Neural progenitor cell (in vitro differentiated cells): ENCODE measurements at regions not wholly inside any gene's neighbourhood (a gene's known extent, or its start where the extent isn't known, plus 50 kb on each side); places are given as distances from the start of the nearest gene placed in this dataset.

ENCODE experiments used
- DNase-seq: peaks from one replicate; pipeline ENCODE4 v3.0.0-alpha.2; 2016; ENCODE audit warnings: low spot score
- H2AFZ ChIP-seq: fragments of 200-600 bp; sonication (generic); replicated peaks from 2 replicates; pipeline ENCODE4 v1.6.1; 2016; ENCODE audit warnings: antibody characterized with exemption
- H3F3A ChIP-seq: fragments of 200-600 bp; sonication (generic); 2 replicates; pipeline ENCODE4 v1.6.1; 2016; ENCODE audit warnings: antibody characterized with exemption, low read depth
- H3K27ac ChIP-seq: fragments of 200-600 bp; sonication (generic); 2 replicates; pipeline ENCODE4 v1.5.1; 2016; ENCODE audit warnings: mild to moderate bottlenecking
- H3K27me3 ChIP-seq: fragments of 200-600 bp; sonication (generic); 2 replicates; pipeline ENCODE4 v1.6.1; 2016; ENCODE audit warnings: mild to moderate bottlenecking, moderate library complexity
- H3K36me3 ChIP-seq: fragments of 200-600 bp; sonication (generic); 2 replicates; pipeline ENCODE4 v1.5.1; 2016
- H3K4me1 ChIP-seq: fragments of 200-600 bp; sonication (generic); 2 replicates; pipeline ENCODE4 v1.6.1; 2016; ENCODE audit warnings: mixed run types
- H3K4me2 ChIP-seq: fragments of 200-600 bp; sonication (generic); 2 replicates; pipeline ENCODE4 v1.6.1; 2016
- H3K4me3 ChIP-seq: fragments of 200-600 bp; sonication (generic); 2 replicates; pipeline ENCODE4 v1.5.1; 2016
- H3K79me2 ChIP-seq: fragments of 200-600 bp; sonication (generic); 2 replicates; pipeline ENCODE4 v1.6.1; 2016; ENCODE audit warnings: low read depth
- H3K9ac ChIP-seq: fragments of 200-600 bp; sonication (generic); 2 replicates; pipeline ENCODE4 v1.6.1; 2016
- H3K9me3 ChIP-seq: fragments of 200-600 bp; sonication (generic); 2 replicates; pipeline ENCODE4 v1.5.1; 2016; ENCODE audit warnings: low read depth
- H4K20me1 ChIP-seq: fragments of 200-600 bp; sonication (generic); 2 replicates; pipeline ENCODE4 v1.6.1; 2016; ENCODE audit warnings: low read depth
- H3K27ac Mint-ChIP-seq: 3 replicates; pipeline ENCODE4 v1.8.0; 2021; ENCODE audit warnings: mixed read lengths
- H3K27me3 Mint-ChIP-seq: 2 replicates; pipeline ENCODE4 v1.8.0; 2022; ENCODE audit warnings: low read depth, mild to moderate bottlenecking, inconsistent platforms, moderate library complexity, mixed read lengths; ENCODE audit not compliant: insufficient read depth
- H3K36me3 Mint-ChIP-seq: 3 replicates; pipeline ENCODE4 v1.8.0; 2021; ENCODE audit warnings: mixed read lengths
- H3K4me1 Mint-ChIP-seq: 3 replicates; pipeline ENCODE4 v1.8.0; 2021; ENCODE audit warnings: mixed read lengths
- H3K4me3 Mint-ChIP-seq: 3 replicates; pipeline ENCODE4 v1.8.0; 2021; ENCODE audit warnings: mild to moderate bottlenecking, moderate library complexity, mixed read lengths
- H3K9me3 Mint-ChIP-seq: 3 replicates; pipeline ENCODE4 v1.8.0; 2020; ENCODE audit warnings: mixed read lengths
- EZH2 ChIP-seq: fragments of 200-600 bp; sonication (generic); IDR thresholded peaks from 2 replicates; pipeline ENCODE4 v1.6.1; 2017; ENCODE audit warnings: antibody characterized with exemption, mild to moderate bottlenecking, moderate library complexity
- EZH2phosphoT487 ChIP-seq: fragments of 200-600 bp; sonication (generic); IDR thresholded peaks from 2 replicates; pipeline ENCODE4 v1.6.1; 2017; ENCODE audit warnings: antibody characterized with exemption
- TF ChIP-seq, protein P1 (sequence below): fragments of 200-600 bp; sonication (generic); IDR thresholded peaks from 2 replicates; pipeline ENCODE4 v1.5.1; 2017; ENCODE audit warnings: antibody characterized with exemption, mild to moderate bottlenecking

DNA sequence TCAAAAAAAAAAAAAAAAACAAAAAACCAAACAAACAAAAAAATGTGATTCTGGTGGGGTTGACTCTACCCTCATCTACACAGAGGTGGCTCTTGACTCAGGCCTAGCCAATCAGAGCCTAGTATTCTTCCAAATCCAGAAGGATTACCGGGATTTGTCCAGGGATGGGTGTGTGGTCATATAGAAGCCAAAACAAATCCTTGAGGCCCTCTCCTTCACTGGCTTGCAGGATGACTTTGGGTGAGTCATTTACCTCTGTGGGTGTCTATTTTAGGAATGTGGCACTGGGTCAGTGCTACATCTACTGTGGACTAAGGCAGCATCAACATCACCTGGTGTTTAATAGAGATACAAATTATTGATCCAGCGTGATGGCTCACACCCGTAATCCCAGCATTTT is 93.2 kb upstream of the RBBP6 start:
- H2AFZ ChIP-seq = no peak overlapping the region
- no peaks in the 10 kb centered on the region for H3K9me3 ChIP-seq
- no peak overlapping the region for H3K9ac ChIP-seq
- H3K27me3 Mint-ChIP-seq = peaks cover 2% of the 10 kb centered on the region
- H3F3A ChIP-seq = no peaks in the 10 kb centered on the region
- no peak for DNase-seq
- no peaks in the 10 kb centered on the region for H3K36me3 Mint-ChIP-seq
- no peak overlapping the region for H3K4me2 ChIP-seq
- no peaks in the 10 kb centered on the region for H3K4me1 ChIP-seq
- H3K27me3 ChIP-seq = no peaks in the 10 kb centered on the region
- TF ChIP-seq EZH2phosphoT487 = no peak
- no peak for TF ChIP-seq EZH2
- TF ChIP-seq, protein P1, sequence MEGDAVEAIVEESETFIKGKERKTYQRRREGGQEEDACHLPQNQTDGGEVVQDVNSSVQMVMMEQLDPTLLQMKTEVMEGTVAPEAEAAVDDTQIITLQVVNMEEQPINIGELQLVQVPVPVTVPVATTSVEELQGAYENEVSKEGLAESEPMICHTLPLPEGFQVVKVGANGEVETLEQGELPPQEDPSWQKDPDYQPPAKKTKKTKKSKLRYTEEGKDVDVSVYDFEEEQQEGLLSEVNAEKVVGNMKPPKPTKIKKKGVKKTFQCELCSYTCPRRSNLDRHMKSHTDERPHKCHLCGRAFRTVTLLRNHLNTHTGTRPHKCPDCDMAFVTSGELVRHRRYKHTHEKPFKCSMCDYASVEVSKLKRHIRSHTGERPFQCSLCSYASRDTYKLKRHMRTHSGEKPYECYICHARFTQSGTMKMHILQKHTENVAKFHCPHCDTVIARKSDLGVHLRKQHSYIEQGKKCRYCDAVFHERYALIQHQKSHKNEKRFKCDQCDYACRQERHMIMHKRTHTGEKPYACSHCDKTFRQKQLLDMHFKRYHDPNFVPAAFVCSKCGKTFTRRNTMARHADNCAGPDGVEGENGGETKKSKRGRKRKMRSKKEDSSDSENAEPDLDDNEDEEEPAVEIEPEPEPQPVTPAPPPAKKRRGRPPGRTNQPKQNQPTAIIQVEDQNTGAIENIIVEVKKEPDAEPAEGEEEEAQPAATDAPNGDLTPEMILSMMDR = no peak
- no peaks in the 10 kb centered on the region for H3K4me1 Mint-ChIP-seq
- no peaks in the 10 kb centered on the region for H3K9me3 Mint-ChIP-seq
- H3K27ac ChIP-seq = no peak overlapping the region
- no peak overlapping the region for H3K4me3 ChIP-seq
- H4K20me1 ChIP-seq = no peaks in the 10 kb centered on the region
- no peak overlapping the region for H3K4me3 Mint-ChIP-seq
- H3K79me2 ChIP-seq = no peaks in the 10 kb centered on the region
- no peak overlapping the region for H3K27ac Mint-ChIP-seq
- H3K36me3 ChIP-seq = no peaks in the 10 kb centered on the region

DNA sequence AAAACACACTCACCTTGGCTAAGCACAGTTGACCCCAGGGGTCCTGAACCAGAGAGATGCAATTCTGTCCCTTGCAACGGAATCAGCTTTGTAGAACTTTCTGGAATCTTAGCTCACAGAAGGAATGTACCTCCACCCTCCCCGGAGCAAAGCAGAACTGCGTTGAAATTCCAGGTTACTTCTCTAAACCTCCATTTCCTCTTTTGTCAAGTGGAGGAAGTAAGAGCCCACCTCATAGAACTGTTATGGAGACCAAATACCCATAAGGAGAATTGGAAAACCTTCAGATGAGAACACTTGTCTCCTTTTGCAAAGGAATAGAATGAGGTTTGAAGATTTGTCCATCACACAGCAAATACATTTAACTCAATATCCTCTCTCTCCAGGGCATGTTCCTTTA is 86.6 kb upstream of the RBBP6 start:
- Histone ChIP-seq H3K36me3 (no peaks in the 10 kb centered on the region), H3K79me2 (no peaks in the 10 kb centered on the region), H3K4me2 (no peak overlapping the region), H3K4me1 (no peaks in the 10 kb centered on the region), H2AFZ (no peak overlapping the region), H3K9me3 (no peaks in the 10 kb centered on the region), H3K27ac (no peak overlapping the region), H3F3A (no peaks in the 10 kb centered on the region), H3K4me3 (no peak overlapping the region), H3K9ac (no peak overlapping the region), H3K27me3 (no peaks in the 10 kb centered on the region), H4K20me1 (no peaks in the 10 kb centered on the region)
- DNase-seq = no peak
- Mint-ChIP-seq H3K9me3 (no peaks in the 10 kb centered on the region), H3K4me3 (no peak overlapping the region), H3K4me1 (no peaks in the 10 kb centered on the region), H3K27me3 (peaks cover 4% of the 10 kb centered on the region), H3K36me3 (no peaks in the 10 kb centered on the region), H3K27ac (no peak overlapping the region)
- TF ChIP-seq EZH2phosphoT487 = no peak
- TF ChIP-seq, protein P1 = no peak
- no peak for TF ChIP-seq EZH2

DNA sequence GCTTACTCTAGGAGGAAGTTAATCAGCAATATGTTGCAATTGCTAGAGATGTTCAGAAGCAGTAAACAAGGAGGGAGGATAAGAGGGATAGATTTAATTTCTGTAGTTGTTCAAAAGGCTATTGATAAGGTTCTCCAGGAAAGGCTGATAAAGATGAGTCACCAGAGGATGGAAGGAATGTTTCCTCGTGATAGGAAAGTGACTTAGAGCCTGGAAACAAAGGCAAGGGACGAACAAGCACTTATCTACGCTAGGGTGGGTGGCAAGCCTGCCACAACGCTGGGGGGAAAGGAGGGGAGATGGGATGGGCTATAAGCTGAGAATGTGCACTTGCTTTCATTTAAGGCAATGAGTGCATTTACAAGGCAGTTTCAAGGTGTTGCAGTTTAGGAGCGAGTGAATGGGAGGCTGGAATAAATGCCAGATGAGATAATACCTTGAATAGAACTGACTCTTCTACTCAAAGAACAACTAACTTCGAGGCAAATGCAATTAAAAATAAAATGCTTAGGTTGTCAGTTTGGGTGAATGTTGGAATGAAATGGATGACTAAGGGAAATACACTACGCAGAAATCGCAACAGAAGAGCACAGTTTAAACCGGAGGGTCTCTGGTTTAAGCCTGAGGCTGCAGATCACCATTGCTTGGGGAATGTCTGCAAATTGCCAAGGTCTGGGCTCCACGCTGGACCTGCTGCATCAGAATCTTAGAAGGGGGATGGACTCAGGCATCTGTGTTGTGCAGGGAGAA is 76.0 kb upstream of the RBBP6 start:
- no peaks in the 10 kb centered on the region for H3K9me3 ChIP-seq
- TF ChIP-seq EZH2phosphoT487 = no peak
- TF ChIP-seq, protein P1 = no peak
- no peak for TF ChIP-seq EZH2
- Mint-ChIP-seq H3K27ac (no peak overlapping the region), H3K36me3 (no peaks in the 10 kb centered on the region), H3K4me1 (peaks cover 4% of the 10 kb centered on the region), H3K4me3 (no peak overlapping the region), H3K27me3 (peaks cover 3% of the 10 kb centered on the region), H3K9me3 (peaks cover 7% of the 10 kb centered on the region)
- no peak overlapping the region for H3K9ac ChIP-seq
- peak; percentile 36 for DNase-seq
- no peak overlapping the region for H3K27ac ChIP-seq
- no peaks in the 10 kb centered on the region for H3F3A ChIP-seq
- no peaks in the 10 kb centered on the region for H3K79me2 ChIP-seq
- H4K20me1 ChIP-seq = no peaks in the 10 kb centered on the region
- no peaks in the 10 kb centered on the region for H3K27me3 ChIP-seq
- H3K4me3 ChIP-seq = no peak overlapping the region
- no peak overlapping the region for H2AFZ ChIP-seq
- H3K36me3 ChIP-seq = no peaks in the 10 kb centered on the region
- peaks cover 8% of the 10 kb centered on the region for H3K4me1 ChIP-seq
- no peak overlapping the region for H3K4me2 ChIP-seq
